Neutrophil (primary cell): ENCODE measurements at regions not wholly inside any gene's neighbourhood (a gene's known extent, or its start where the extent isn't known, plus 50 kb on each side); places are given as distances from the start of the nearest gene placed in this dataset.
"Not testable (repeated sequence)": the region's sequence is repeated elsewhere in the genome, so short reads cannot be mapped to it uniquely, and the experiment has no call there.

Experiments
- H3K27ac ChIP-seq: fragments of 200-600 bp; sonication (generic); 2 replicates; pipeline ENCODE4 v1.5.1; 2016; ENCODE audit warnings: mild to moderate bottlenecking, moderate library complexity
- H3K27me3 ChIP-seq: fragments of 200-600 bp; sonication (generic); 2 replicates; pipeline ENCODE4 v1.6.0; 2016; ENCODE audit warnings: mild to moderate bottlenecking
- H3K36me3 ChIP-seq: fragments of 200-600 bp; sonication (generic); 2 replicates; pipeline ENCODE4 v1.5.1; 2017
- H3K4me1 ChIP-seq, 2 experiments: fragments of 200-600 bp in 1 of 2; sonication (generic) in 1 of 2; 1 replicate in 1 of 2; 2 replicates in 1 of 2; pipeline versions ENCODE4 v1.5.1 to v1.6.1; 2013 to 2016; ENCODE audit warnings: low read depth in 1 of 2, low read length in 1 of 2, mild to moderate bottlenecking in 1 of 2, moderate library complexity in 1 of 2; ENCODE audit not compliant: control insufficient read depth in 1 of 2, insufficient read depth in 1 of 2
- H3K4me3 ChIP-seq, 2 experiments: fragments of 200-600 bp in 1 of 2; sonication (generic) in 1 of 2; 1 replicate in 1 of 2; 2 replicates in 1 of 2; pipeline ENCODE4 v1.5.1; 2013 to 2016; ENCODE audit warnings: low read depth in 1 of 2, low read length in 1 of 2, mild to moderate bottlenecking in 1 of 2, moderate library complexity in 1 of 2
- H3K9me3 ChIP-seq: fragments of 200-600 bp; sonication (generic); 2 replicates; pipeline ENCODE4 v1.5.1; 2016
- CTCF ChIP-seq: fragments of 200-600 bp; sonication (generic); IDR thresholded peaks from 2 replicates; pipeline ENCODE4 v1.5.1; 2016; ENCODE audit warnings: antibody characterized with exemption

DNA sequence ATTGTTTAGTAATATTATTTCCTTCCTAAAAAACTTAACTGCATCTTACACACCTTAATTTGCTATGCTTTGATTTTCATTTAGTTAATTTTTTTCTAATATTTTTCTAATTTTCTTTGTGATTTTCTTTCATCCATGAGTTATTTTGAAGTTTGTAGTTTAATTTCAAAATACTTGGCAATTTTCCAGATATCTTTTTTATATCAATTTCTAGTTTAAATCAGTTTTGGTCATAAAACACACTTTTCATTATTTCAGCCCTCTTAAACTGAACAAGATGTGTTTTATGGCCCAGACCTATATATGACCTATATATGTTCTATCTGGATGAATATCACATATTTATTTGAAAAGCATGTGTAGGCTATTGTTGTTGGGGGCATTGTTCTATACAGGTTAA, 759.9 kb upstream of the SGO1 start:
- Histone ChIP-seq H3K4me3 (no peak overlapping the region), H3K27ac (no peak overlapping the region), H3K4me1 (no peaks in the 10 kb centered on the region), H3K9me3 (no peaks in the 10 kb centered on the region), H3K36me3 (no peaks in the 10 kb centered on the region), H3K27me3 (no peaks in the 10 kb centered on the region)
- no peak for TF ChIP-seq CTCF

GRCh38 chr3:20935791-20936190, 749.8 kb upstream of the SGO1 start:
- no peaks in the 10 kb centered on the region for H3K27me3 ChIP-seq
- H3K27ac ChIP-seq = no peak overlapping the region
- H3K9me3 ChIP-seq = no peaks in the 10 kb centered on the region
- TF ChIP-seq CTCF = no peak
- H3K36me3 ChIP-seq = no peaks in the 10 kb centered on the region
- no peak overlapping the region for H3K4me3 ChIP-seq
- H3K4me1 ChIP-seq = no peaks in the 10 kb centered on the region

DNA sequence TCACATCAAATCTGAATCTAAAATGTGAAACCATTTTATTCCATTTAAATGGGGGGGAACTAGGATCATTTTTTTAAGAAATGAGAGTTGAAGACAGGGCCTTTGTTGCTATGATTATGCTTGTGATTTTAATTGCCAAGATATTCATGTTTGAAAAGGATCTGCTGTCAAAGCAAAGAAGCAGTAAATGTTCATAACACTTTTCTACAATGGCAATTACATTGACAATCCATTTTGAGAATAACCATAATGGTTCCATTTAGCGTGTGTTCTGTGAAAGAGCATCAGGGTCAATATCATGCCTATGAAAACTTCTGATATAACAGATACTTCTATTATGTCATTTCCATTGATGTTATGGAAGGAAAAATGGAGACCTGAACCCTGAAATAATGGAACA, 745.8 kb upstream of the SGO1 start:
- no peaks in the 10 kb centered on the region for H3K4me1 ChIP-seq
- H3K9me3 ChIP-seq = no peaks in the 10 kb centered on the region
- H3K27ac ChIP-seq = no peak overlapping the region
- H3K36me3 ChIP-seq = no peaks in the 10 kb centered on the region
- no peaks in the 10 kb centered on the region for H3K27me3 ChIP-seq
- no peak overlapping the region for H3K4me3 ChIP-seq
- no peak for TF ChIP-seq CTCF

DNA sequence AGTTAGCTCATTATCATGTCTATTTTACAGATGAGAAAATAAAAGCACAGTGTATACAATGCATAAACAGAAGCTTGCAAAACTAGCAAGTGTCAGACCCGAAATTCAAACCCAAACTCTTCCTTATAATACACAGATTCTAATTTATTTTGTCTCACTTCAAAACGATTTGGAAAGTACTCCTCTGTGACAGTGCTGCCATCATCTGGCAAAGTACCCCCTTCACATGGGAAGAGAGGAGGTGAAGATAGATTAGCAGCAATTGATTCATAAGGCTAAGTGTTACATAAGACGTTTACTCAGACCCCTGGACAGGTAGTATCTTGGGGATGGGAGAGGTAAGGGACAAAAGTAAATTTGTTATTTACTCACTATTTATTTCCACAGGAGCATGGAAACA, 744.0 kb upstream of the SGO1 start:
- Histone ChIP-seq H3K27ac (no peak overlapping the region), H3K9me3 (no peaks in the 10 kb centered on the region), H3K4me3 (no peak overlapping the region), H3K36me3 (no peaks in the 10 kb centered on the region), H3K4me1 (no peaks in the 10 kb centered on the region), H3K27me3 (no peaks in the 10 kb centered on the region)
- no peak for TF ChIP-seq CTCF

DNA sequence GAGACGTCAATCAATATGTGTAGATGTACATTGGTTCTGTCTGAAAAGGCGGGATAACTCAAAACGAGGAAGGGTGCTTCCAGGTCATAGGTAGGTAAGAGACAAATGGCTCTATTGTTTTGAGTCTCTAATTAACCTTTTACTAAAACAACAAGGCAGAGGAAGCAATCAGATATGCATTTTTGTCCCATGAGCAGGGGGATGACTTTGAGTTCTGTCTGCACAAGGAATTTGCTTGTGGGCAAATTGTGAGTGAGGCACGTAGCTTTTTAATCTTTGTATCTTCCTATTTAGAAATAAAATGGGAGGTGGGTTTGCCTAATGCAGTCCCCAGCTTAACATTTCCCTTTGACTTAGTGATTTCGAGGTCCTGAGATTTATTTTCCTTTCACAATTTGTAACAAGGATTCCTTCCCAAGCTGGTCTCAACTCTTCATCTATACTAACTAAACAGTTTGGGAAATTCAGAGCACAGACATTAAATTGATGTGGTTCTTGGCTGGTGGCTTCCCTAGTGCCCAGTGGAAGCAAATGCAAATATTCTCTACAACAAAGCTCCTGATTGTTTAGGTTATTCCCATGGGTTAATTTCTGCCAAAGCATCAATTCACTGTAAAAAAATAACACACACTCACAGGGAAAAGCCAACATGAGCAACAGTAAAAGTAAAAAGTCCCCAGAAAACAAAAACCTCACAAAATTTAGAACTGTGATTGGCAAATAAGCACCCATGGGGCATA, 738.8 kb upstream of the SGO1 start:
- Histone ChIP-seq H3K27me3 (no peaks in the 10 kb centered on the region), H3K4me1 (no peaks in the 10 kb centered on the region), H3K9me3 (no peaks in the 10 kb centered on the region), H3K27ac (no peak overlapping the region), H3K36me3 (no peaks in the 10 kb centered on the region), H3K4me3 (no peak overlapping the region)
- TF ChIP-seq CTCF = no peak

GRCh38 chr3:20921112-20921511, 735.1 kb upstream of the SGO1 start:
- H3K4me1 ChIP-seq, H3K36me3 ChIP-seq, H3K9me3 ChIP-seq, H3K27me3 ChIP-seq, H3K27ac ChIP-seq, H3K4me3 ChIP-seq: not testable (repeated sequence)
